H1 (cell line): ENCODE measurements at regions not wholly inside any gene's neighbourhood (a gene's known extent, or its start where the extent isn't known, plus 50 kb on each side); places are given as distances from the start of the nearest gene placed in this dataset.

Experiments used
- CTCF ChIA-PET: fragments of 300-600 bp; sonication (Branson Sonifier 250); formaldehyde crosslinking; loops from one replicate; lab custom pipeline; 2021; ENCODE audit not compliant: partially characterized antibody; lab: Charles Lee
- POLR2A ChIA-PET: fragments of 300-600 bp; sonication (Branson Sonifier 250); formaldehyde crosslinking; loops from one replicate; lab custom pipeline; 2021; ENCODE audit warnings: inconsistent platforms; ENCODE audit not compliant: partially characterized antibody; lab: Charles Lee
- DNase-seq, 2 experiments: peaks; one replicate each; pipeline versions ENCODE4 v3.0.0 to v3.0.0-alpha.2; 2010 to 2022; ENCODE audit warnings: low spot score in 2 of 2, low read depth in 1 of 2, mixed read lengths in 1 of 2
- FAIRE-seq: peaks from 2 replicates; lab custom pipeline; 2011; peaks lifted over from hg19 to GRCh38; lab: Jason Lieb, UNC
- H2AFZ ChIP-seq: 2 replicates; pipeline ENCODE4 v1.8.1; 2012; ENCODE audit warnings: low read length, inconsistent platforms
- H2AK5ac ChIP-seq: 2 replicates; pipeline ENCODE4 v1.6.1; 2013; ENCODE audit warnings: low read depth, low read length
- H2BK120ac ChIP-seq: replicated peaks from 2 replicates; pipeline ENCODE3; 2013; ENCODE audit warnings: low read depth, low read length, inconsistent platforms
- H2BK12ac ChIP-seq: 2 replicates; pipeline ENCODE4 v1.6.1; 2013; ENCODE audit warnings: low read depth, low read length
- H2BK15ac ChIP-seq: 2 replicates; pipeline ENCODE4 v1.6.1; 2013; ENCODE audit warnings: low read length
- H2BK20ac ChIP-seq: 2 replicates; pipeline ENCODE4 v1.6.1; 2013; ENCODE audit warnings: low read length
- H2BK5ac ChIP-seq: 2 replicates; pipeline ENCODE4 v1.6.1; 2013; ENCODE audit warnings: low read depth, low read length
- H3K14ac ChIP-seq: 2 replicates; pipeline ENCODE4 v1.6.1; 2013; ENCODE audit warnings: inconsistent platforms; ENCODE audit not compliant: insufficient read length
- H3K18ac ChIP-seq: 2 replicates; pipeline ENCODE4 v1.6.1; 2013; ENCODE audit warnings: low read length; ENCODE audit errors: extremely low read depth
- H3K23ac ChIP-seq: 2 replicates; pipeline ENCODE4 v1.6.1; 2013; ENCODE audit warnings: inconsistent platforms; ENCODE audit not compliant: insufficient read length
- H3K23me2 ChIP-seq: 2 replicates; pipeline ENCODE4 v1.6.1; 2013; ENCODE audit warnings: low read depth, low read length
- H3K27ac ChIP-seq: 2 replicates; pipeline ENCODE4 v1.6.1; 2011; ENCODE audit warnings: low read depth, low read length, inconsistent platforms
- H3K27me3 ChIP-seq, 4 experiments: replicated peaks in 1 of 4; 1 replicate in 1 of 4; 2 replicates in 3 of 4; pipeline versions ENCODE4 v1.6.1 to v1.8.1; 2011 to 2013; ENCODE audit warnings: low read length in 3 of 4, mild to moderate bottlenecking in 3 of 4, inconsistent platforms in 2 of 4, mixed read lengths in 2 of 4, moderate library complexity in 1 of 4; ENCODE audit not compliant: control insufficient read depth in 3 of 4, insufficient read depth in 3 of 4; ENCODE audit errors: extremely low read depth in 1 of 4
- H3K36me3 ChIP-seq, 4 experiments: 2 replicates each; pipeline versions ENCODE4 v1.6.1 to v1.8.1; 2011 to 2013; ENCODE audit warnings: mild to moderate bottlenecking in 4 of 4, low read length in 3 of 4, moderate library complexity in 2 of 4, control low read depth in 1 of 4, inconsistent platforms in 1 of 4; ENCODE audit not compliant: insufficient read depth in 4 of 4, control insufficient read depth in 2 of 4
- H3K4ac ChIP-seq: replicated peaks from 2 replicates; pipeline ENCODE3; 2013; ENCODE audit warnings: low read length, low read depth, mixed read lengths, inconsistent platforms; ENCODE audit not compliant: insufficient read length
- H3K4me1 ChIP-seq, 4 experiments: replicated peaks in 1 of 4; 1 replicate in 1 of 4; 2 replicates in 3 of 4; pipeline versions ENCODE4 v1.6.1 to v1.8.1; 2011 to 2013; ENCODE audit warnings: low read length in 3 of 4, inconsistent platforms in 2 of 4, mixed read lengths in 1 of 4; ENCODE audit not compliant: insufficient read depth in 4 of 4, control insufficient read depth in 3 of 4
- H3K4me2 ChIP-seq, 2 experiments: 2 replicates each; pipeline versions ENCODE4 v1.6.1 to v1.8.1; 2011 to 2013; ENCODE audit warnings: low read depth in 2 of 2, low read length in 2 of 2, control low read depth in 1 of 2, inconsistent platforms in 1 of 2, mild to moderate bottlenecking in 1 of 2; ENCODE audit not compliant: insufficient read depth in 1 of 2
- H3K4me3 ChIP-seq, 4 experiments: fragments of 200-600, 300-600 bp in 1 of 4; sonication (generic), shearing (Covaris generic), sonication (Bioruptor Twin) in 1 of 4; 2 replicates each; pipeline versions ENCODE4 v1.5.1 to v1.8.1; 2011 to 2016; ENCODE audit warnings: low read length in 4 of 4, low read depth in 3 of 4, control low read depth in 2 of 4, inconsistent platforms in 2 of 4, mild to moderate bottlenecking in 2 of 4, mixed read lengths in 1 of 4, moderate library complexity in 1 of 4; ENCODE audit not compliant: insufficient read depth in 2 of 4; ENCODE audit errors: extremely low read depth in 1 of 4
- H3K56ac ChIP-seq: replicated peaks from 2 replicates; pipeline ENCODE3; 2013; ENCODE audit warnings: low read depth, mild to moderate bottlenecking, mixed read lengths, low read length, inconsistent platforms; ENCODE audit not compliant: insufficient read length
- H3K79me1 ChIP-seq: 2 replicates; pipeline ENCODE4 v1.6.1; 2013; ENCODE audit warnings: low read depth, low read length, control low read depth
- H3K79me2 ChIP-seq, 2 experiments: 2 replicates each; pipeline versions ENCODE4 v1.6.1 to v1.8.1; 2012 to 2013; ENCODE audit warnings: low read length in 2 of 2, mild to moderate bottlenecking in 2 of 2, inconsistent platforms in 1 of 2; ENCODE audit not compliant: insufficient read depth in 2 of 2, control insufficient read depth in 1 of 2
- H3K9ac ChIP-seq, 4 experiments: replicated peaks in 1 of 4; 1 replicate in 1 of 4; 2 replicates in 3 of 4; pipeline versions ENCODE4 v1.6.1 to v1.8.1; 2011 to 2013; ENCODE audit warnings: low read depth in 3 of 4, low read length in 3 of 4, control low read depth in 2 of 4, mild to moderate bottlenecking in 2 of 4, moderate library complexity in 2 of 4, inconsistent platforms in 1 of 4; ENCODE audit errors: extremely low read depth in 1 of 4
- H3K9me3 ChIP-seq, 2 experiments: 2 replicates each; pipeline versions ENCODE4 v1.6.1 to v1.8.1; 2012 to 2013; ENCODE audit warnings: mild to moderate bottlenecking in 2 of 2, moderate library complexity in 2 of 2, control low read depth in 1 of 2, inconsistent platforms in 1 of 2, low read depth in 1 of 2, low read length in 1 of 2, mixed read lengths in 1 of 2; ENCODE audit not compliant: insufficient read depth in 2 of 2
- H4K20me1 ChIP-seq, 2 experiments: replicated peaks in 1 of 2; 2 replicates each; pipeline versions ENCODE3 to v1.8.1; 2011 to 2013; ENCODE audit warnings: inconsistent platforms in 2 of 2, low read length in 2 of 2, mild to moderate bottlenecking in 1 of 2; ENCODE audit not compliant: insufficient read depth in 2 of 2, control insufficient read depth in 1 of 2
- H4K5ac ChIP-seq: 2 replicates; pipeline ENCODE4 v1.6.1; 2013; ENCODE audit warnings: low read length, low read depth, mixed read lengths, inconsistent platforms; ENCODE audit not compliant: insufficient read length
- H4K8ac ChIP-seq: 2 replicates; pipeline ENCODE4 v1.8.0; 2013; ENCODE audit warnings: mild to moderate bottlenecking, moderate library complexity, low read length, inconsistent platforms; ENCODE audit not compliant: insufficient read depth; ENCODE audit errors: extremely low read depth
- H4K91ac ChIP-seq: replicated peaks from 2 replicates; pipeline ENCODE3; 2013; ENCODE audit warnings: low read length, mixed read lengths, inconsistent platforms; ENCODE audit not compliant: insufficient read length
- CEBPB ChIP-seq: IDR thresholded peaks from 2 replicates; pipeline ENCODE4 v1.6.1; 2012; ENCODE audit warnings: low read depth, low read length
- HDAC2 ChIP-seq, 2 experiments: fragments of 300-600 bp in 1 of 2; sonication (generic) in 1 of 2; IDR thresholded peaks; 2 replicates each; pipeline ENCODE4 v1.6.1; 2011 to 2012; ENCODE audit warnings: low read depth in 2 of 2, low read length in 2 of 2, mild to moderate bottlenecking in 2 of 2, moderate library complexity in 2 of 2, borderline replicate concordance in 1 of 2, inconsistent platforms in 1 of 2
- JUND ChIP-seq: IDR thresholded peaks from 2 replicates; pipeline ENCODE4 v1.6.1; 2011; ENCODE audit warnings: mild to moderate bottlenecking, improper control_type of control experiment, low read length
- MAFK ChIP-seq: IDR thresholded peaks from 2 replicates; pipeline ENCODE4 v1.6.1; 2012; ENCODE audit warnings: low read depth, mild to moderate bottlenecking, improper control_type of control experiment, low read length
- POU5F1 ChIP-seq: IDR thresholded peaks from 2 replicates; pipeline ENCODE4 v1.6.1; 2011; ENCODE audit warnings: low read depth, mild to moderate bottlenecking, low read length, moderate library complexity
- RBBP5 ChIP-seq: IDR thresholded peaks from 2 replicates; pipeline ENCODE4 v1.7.1; 2012; ENCODE audit warnings: low read depth, mild to moderate bottlenecking, inconsistent platforms, low read length, moderate library complexity, borderline replicate concordance
- SIRT6 ChIP-seq: IDR thresholded peaks from one replicate; pipeline ENCODE4 v1.7.1; 2012; ENCODE audit warnings: low read length, inconsistent platforms
- SP1 ChIP-seq: IDR thresholded peaks from 2 replicates; pipeline ENCODE4 v1.6.1; 2011; ENCODE audit warnings: low read depth, low read length
- TAF7 ChIP-seq: optimal IDR thresholded peaks from 2 replicates; pipeline ENCODE3; 2011; ENCODE audit warnings: low read depth, mild to moderate bottlenecking, inconsistent platforms, low read length, moderate library complexity, borderline replicate concordance
- WGBS, 2 experiments: shearing (Covaris generic) in 1 of 2; methylation state at CpG; one replicate each; pipeline versions ENCODE4 v1.1.6 to v1.1.7; 2013 to 2015; ENCODE audit warnings: low lambda C conversion rate in 2 of 2, mixed read lengths in 2 of 2, inconsistent platforms in 1 of 2, low coverage in 1 of 2, missing lambda C conversion rate in 1 of 2; ENCODE audit not compliant: insufficient replicate concordance in 2 of 2, insufficient coverage in 1 of 2, insufficient read length in 1 of 2; ENCODE audit errors: extremely low coverage in 1 of 2, missing lambda C conversion rate in 1 of 2; 5-methylcytosine and 5-hydroxymethylcytosine counted together
- TF ChIP-seq, protein P1 (sequence below): IDR thresholded peaks from 2 replicates; pipeline ENCODE4 v1.6.1; 2012; ENCODE audit warnings: inconsistent platforms
- TF ChIP-seq, protein P2 (sequence below): IDR thresholded peaks from 2 replicates; pipeline ENCODE4 v1.6.1; 2011; ENCODE audit warnings: low read depth, mild to moderate bottlenecking, low read length; ENCODE audit not compliant: insufficient read depth
- TF ChIP-seq, protein P3 (sequence below): IDR thresholded peaks from 2 replicates; pipeline ENCODE4 v1.6.1; 2012; ENCODE audit warnings: inconsistent platforms

DNA sequence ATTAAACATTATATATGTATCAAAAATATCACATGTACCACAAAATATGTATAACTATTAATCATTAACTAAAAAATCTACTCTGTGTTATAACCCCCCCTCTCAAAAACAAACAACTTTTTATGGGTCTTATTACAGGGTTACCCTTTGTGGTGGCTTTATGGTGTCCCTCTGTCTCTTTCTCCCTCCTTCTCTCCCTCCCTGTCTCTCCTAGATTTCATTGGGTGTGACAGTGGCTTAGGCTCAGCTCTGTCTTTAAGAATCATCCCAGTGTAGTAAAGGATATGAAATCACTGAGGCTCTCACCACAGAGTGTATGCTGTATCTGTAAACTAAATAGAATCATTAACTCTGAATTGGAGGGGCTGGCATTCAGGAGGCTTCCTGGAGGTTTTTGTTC lies 93.7 kb downstream of the TDRD15 start (continued):
- TF ChIP-seq SP1 = no peak

DNA sequence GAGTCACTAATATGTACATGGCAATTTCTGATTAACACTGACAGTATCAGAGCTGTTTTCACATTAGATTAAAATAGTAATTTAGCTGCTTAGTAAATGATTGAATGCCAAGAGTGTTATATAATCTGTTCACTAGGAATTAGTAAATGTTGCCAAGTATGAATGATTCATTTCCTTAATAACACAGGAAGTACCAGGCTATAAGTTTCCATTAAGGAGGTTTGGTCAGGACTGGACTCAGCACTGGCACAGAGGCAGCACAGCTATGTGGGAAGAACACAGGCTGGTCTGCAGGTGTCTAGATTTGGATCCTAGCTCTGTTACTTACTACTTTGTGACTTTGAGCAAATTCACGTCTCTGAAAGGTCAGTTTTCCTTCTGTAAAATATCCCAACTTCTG lies 97.2 kb downstream of the TDRD15 start:
- TF ChIP-seq POU5F1 = no peak
- TF ChIP-seq SIRT6 = no peak
- TF ChIP-seq, protein P1, sequence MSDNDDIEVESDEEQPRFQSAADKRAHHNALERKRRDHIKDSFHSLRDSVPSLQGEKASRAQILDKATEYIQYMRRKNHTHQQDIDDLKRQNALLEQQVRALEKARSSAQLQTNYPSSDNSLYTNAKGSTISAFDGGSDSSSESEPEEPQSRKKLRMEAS = no peak
- TF ChIP-seq, protein P2, sequence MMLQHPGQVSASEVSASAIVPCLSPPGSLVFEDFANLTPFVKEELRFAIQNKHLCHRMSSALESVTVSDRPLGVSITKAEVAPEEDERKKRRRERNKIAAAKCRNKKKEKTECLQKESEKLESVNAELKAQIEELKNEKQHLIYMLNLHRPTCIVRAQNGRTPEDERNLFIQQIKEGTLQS = no peak
- TF ChIP-seq CEBPB = no peak
- no peak for TF ChIP-seq TAF7
- TF ChIP-seq MAFK = no peak
- TF ChIP-seq RBBP5 = no peak
- TF ChIP-seq HDAC2 (IDR thresholded peaks at IDR 0.05; ENCODE audit: borderline replicate concordance in 1 of 2, low read depth in 2 of 2, low read length in 2 of 2) = no peak
- TF ChIP-seq JUND = no peak
- TF ChIP-seq, protein P3, sequence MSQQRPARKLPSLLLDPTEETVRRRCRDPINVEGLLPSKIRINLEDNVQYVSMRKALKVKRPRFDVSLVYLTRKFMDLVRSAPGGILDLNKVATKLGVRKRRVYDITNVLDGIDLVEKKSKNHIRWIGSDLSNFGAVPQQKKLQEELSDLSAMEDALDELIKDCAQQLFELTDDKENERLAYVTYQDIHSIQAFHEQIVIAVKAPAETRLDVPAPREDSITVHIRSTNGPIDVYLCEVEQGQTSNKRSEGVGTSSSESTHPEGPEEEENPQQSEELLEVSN = no peak
- 93% methylated on average over 1 of the region's 1 CpG; no CpG with 5 or more reads in 1 of the 2 experiments for WGBS, 2 experiments
- no peak overlapping the region for H3K4me2 ChIP-seq
- no peak overlapping the region for H3K56ac ChIP-seq
- H3K4me3 ChIP-seq = no peak overlapping the region
- H2AK5ac ChIP-seq = no peak overlapping the region
- ChIA-PET CTCF (no interaction called here), POLR2A (no interaction called here)
- no peaks in the 10 kb centered on the region for H3K79me1 ChIP-seq
- H4K91ac ChIP-seq = no peak overlapping the region
- no peak overlapping the region for H2BK15ac ChIP-seq
- no peak overlapping the region for H3K23ac ChIP-seq
- FAIRE-seq (no peak), DNase-seq (no peak)
- H3K79me2 ChIP-seq = no peaks in the 10 kb centered on the region
- no peaks in the 10 kb centered on the region for H3K23me2 ChIP-seq
- H3K4ac ChIP-seq = no peak overlapping the region
- no peak overlapping the region for H2AFZ ChIP-seq
- H4K5ac ChIP-seq = no peak overlapping the region
- H2BK5ac ChIP-seq = no peak overlapping the region
- H3K27ac ChIP-seq = no peak overlapping the region
- no peaks in the 10 kb centered on the region for H3K4me1 ChIP-seq
- no peaks in the 10 kb centered on the region for H4K20me1 ChIP-seq
- no peaks in the 10 kb centered on the region for H3K9me3 ChIP-seq
- H3K36me3 ChIP-seq = no peaks in the 10 kb centered on the region
- no peak overlapping the region for H4K8ac ChIP-seq
- H2BK120ac ChIP-seq = no peak overlapping the region
- no peak overlapping the region for H3K14ac ChIP-seq
- H3K18ac ChIP-seq = no peak overlapping the region
- no peak overlapping the region for H3K9ac ChIP-seq
- H3K27me3 ChIP-seq = no peaks in the 10 kb centered on the region
- no peak overlapping the region for H2BK12ac ChIP-seq
- H2BK20ac ChIP-seq = no peak overlapping the region
